Epithelial cell of esophagus (primary cell): ENCODE measurements at regions not wholly inside any gene's neighbourhood (a gene's known extent, or its start where the extent isn't known, plus 50 kb on each side); places are given as distances from the start of the nearest gene placed in this dataset.
"Not testable (repeated sequence)": the region's sequence is repeated elsewhere in the genome, so short reads cannot be mapped to it uniquely, and the experiment has no call there.

Experiments
- DNase-seq: peaks from one replicate; pipeline ENCODE4 v3.0.0; 2010; ENCODE audit warnings: low read depth
- H3K4me3 ChIP-seq: 2 replicates; pipeline ENCODE4 v1.5.1; 2011; ENCODE audit warnings: mild to moderate bottlenecking, low read length, control low read depth
- TF ChIP-seq, protein P1 (sequence below): IDR thresholded peaks from 2 replicates; pipeline ENCODE4 v1.5.1; 2011; ENCODE audit warnings: low read depth, mild to moderate bottlenecking, low read length, control low read depth, inconsistent platforms; ENCODE audit not compliant: insufficient read depth; ENCODE audit errors: missing control alignments

DNA sequence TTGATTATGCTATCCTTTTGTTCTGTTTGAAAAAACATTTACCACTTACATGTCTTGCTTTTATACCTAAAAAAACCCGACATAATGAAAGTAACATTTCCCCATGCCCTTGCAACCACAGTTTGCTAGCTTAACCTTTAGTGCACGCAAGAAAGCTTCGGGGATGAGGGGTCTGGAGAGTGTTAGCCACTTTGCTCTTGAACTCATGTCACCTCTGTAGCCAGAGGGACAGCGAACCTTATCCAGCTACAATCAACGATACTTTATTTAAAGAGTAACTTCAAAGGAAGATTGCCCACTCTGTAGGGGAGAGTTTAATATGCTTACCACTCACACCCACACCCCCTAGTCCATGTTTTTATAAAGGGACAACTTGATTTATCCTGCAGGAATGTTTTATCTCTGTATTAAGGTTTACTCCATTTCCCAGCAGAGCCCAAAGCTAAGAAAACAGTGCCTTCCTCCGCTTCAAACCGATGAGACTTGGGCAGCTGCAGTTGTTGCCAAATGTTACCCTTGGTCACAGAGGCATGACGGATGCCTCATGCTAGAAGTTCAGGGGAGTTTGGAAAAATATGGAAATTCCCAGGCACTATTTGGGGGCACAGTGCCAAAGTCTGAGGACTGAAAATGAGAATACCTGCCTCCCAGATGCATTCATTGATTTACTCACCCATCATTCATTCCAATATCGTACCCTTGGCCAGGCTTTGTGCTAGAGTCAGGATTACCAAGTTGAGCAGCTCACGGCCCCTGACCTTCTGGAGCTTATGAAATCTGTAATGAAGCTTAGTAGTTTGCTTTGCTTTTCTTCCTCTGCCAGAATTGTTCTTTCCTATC is 61.4 kb upstream of the VCAM1 start:
- DNase-seq: no peak
- no peak overlapping the region for H3K4me3 ChIP-seq
- TF ChIP-seq, protein P1, sequence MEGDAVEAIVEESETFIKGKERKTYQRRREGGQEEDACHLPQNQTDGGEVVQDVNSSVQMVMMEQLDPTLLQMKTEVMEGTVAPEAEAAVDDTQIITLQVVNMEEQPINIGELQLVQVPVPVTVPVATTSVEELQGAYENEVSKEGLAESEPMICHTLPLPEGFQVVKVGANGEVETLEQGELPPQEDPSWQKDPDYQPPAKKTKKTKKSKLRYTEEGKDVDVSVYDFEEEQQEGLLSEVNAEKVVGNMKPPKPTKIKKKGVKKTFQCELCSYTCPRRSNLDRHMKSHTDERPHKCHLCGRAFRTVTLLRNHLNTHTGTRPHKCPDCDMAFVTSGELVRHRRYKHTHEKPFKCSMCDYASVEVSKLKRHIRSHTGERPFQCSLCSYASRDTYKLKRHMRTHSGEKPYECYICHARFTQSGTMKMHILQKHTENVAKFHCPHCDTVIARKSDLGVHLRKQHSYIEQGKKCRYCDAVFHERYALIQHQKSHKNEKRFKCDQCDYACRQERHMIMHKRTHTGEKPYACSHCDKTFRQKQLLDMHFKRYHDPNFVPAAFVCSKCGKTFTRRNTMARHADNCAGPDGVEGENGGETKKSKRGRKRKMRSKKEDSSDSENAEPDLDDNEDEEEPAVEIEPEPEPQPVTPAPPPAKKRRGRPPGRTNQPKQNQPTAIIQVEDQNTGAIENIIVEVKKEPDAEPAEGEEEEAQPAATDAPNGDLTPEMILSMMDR: no peak

DNA sequence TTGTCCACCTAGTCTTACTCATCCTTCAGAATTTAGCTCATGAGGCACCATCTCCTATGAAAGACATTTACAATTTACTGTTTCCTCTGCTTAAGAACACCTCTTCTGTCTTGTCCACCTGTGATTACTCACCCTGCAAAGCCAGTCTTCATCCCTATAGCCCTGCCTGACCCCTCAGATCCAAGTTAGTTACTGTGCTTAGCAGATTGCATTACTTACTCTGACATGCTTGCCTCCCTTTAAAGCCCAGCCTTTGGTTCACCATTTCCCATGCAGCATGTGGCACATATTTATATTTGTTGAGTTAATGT is 60.9 kb upstream of the VCAM1 start:
- TF ChIP-seq, protein P1: no peak

DNA sequence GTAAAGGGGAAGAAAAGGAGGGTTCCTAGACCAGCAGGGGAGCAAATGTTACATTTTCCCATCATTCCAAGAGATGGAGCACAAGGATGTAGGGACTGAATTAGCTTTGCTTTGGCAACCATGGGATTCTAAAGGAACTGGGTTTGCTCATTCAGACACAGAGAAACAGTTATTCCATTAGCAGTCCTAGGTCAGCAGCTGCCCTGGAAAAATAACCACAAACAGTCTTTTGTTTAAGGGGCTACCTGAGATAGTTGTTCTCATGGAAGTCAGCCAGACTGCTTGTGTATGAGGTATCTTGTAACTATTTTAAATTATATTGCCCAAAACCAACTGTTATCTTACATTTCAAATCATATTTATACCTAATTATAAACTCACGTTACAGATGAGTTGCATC is 58.4 kb upstream of the VCAM1 start:
- TF ChIP-seq, protein P1: no peak
- DNase-seq: no peak
- no peak overlapping the region for H3K4me3 ChIP-seq

More for the DNA sequence above, 60.9 kb upstream of the VCAM1 start:
- DNase-seq: no peak
- no peak overlapping the region for H3K4me3 ChIP-seq

DNA sequence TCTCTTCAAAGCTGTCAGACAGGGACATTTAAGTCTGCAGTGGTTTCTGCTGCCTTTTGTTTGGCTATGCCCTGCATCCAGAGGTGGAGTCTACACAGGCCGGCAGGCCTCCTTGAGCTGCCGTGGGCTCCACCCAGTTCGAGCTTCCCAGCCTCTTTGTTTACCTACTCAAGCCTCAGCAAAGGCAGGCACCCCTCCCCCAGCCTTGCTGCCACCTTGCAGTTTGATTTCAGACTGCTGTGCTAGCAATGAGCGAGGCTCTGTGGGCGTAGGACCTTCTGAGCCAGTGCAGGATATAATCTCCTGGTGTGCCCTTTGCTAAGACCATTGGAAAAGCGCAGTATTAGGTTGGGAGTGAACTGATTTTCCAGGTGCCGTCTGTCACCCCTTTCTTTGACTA is 51.0 kb upstream of the VCAM1 start:
- DNase-seq, H3K4me3 ChIP-seq: not testable (repeated sequence)
